ENCODE measurements at regions not wholly inside any gene's neighbourhood (a gene's known extent, or its start where the extent isn't known, plus 50 kb on each side); places are given as distances from the start of the nearest gene placed in this dataset.
A peak's percentile ranks its signal among the peaks of the same experiment; 100 is the strongest.
"Not testable (repeated sequence)": the region's sequence is repeated elsewhere in the genome, so short reads cannot be mapped to it uniquely, and the experiment has no call there.

DNA sequence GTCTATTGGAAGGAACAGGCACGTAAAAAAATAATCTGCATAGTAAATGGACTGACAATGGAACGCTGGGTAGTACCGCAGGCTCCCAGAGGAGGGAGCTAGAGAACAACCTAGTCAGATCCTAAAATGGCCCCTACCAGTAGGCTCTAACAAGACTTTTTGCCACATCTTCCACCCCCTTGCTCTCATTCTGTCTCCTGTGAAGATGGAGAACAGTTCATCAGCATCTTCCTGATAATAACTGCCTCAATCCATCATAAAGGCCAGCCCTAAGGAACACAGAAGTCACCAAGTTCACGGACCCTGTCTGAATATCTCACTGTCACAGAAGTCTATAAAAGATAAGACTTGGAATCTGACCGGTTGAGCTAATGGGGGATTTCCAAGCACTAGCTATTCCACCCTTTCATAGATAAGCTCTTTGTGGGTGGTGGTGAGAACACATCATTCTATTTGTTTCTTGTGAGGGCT lies 133.4 kb downstream of the SLC1A3 start:
- no peaks in the 10 kb centered on the region for H3K4me1 ChIP-seq (ENCODE audit: control insufficient read depth, insufficient read depth, low read length, poor library complexity, severe bottlenecking)
- 0% methylated on average over 3 of the region's 5 CpGs; no CpG with 5 or more reads in 1 of the 2 experiments for WGBS, 2 experiments (ENCODE audit: insufficient coverage in 2 of 2)
- no peak overlapping the region for H3K27ac ChIP-seq (ENCODE audit: low read depth, low read length, severe bottlenecking)
- H3K4me3 ChIP-seq (ENCODE audit: extremely low read depth, insufficient read depth, low read length, poor library complexity, severe bottlenecking): no peak overlapping the region
- no peaks in the 10 kb centered on the region for H3K9me3 ChIP-seq (ENCODE audit: control insufficient read depth, low read length)
- no peaks in the 10 kb centered on the region for H3K36me3 ChIP-seq (ENCODE audit: control insufficient read depth, insufficient read depth, low read length)

DNA sequence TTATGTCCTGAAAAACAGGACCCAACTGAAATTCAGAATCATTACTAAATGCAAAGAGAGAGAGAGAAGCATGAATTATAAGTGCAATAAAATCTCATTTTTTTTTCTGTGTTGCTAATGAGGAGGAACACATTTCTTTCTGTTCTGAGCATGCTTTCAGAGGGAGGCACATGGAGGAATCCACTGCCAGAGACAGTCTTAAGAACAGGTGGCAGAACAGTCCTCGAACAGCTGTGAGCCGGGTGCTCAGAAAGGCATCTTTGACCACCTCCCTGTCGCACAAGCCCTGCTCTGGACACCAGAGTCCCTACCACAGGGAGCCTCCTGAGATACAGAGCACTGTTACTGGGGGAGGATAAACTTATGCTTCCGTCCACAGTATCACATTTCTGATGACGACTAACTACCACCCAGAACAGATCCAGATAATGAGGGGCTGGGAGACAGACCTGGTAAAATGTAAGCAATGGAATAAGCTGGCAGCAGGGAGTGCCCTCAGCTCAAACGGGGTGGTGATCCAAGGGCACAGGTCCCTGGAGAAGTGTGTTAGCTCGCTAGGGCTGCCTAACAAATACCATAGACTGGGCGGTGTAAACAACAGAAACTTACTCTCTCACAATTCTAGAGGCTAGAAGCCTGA lies 134.0 kb downstream of the SLC1A3 start:
- 77 to 100% methylated on average over 3 to 4 of the region's 8 CpGs for WGBS, 2 experiments (ENCODE audit: insufficient coverage in 2 of 2)
- H3K9me3 ChIP-seq (ENCODE audit: control insufficient read depth, low read length): no peaks in the 10 kb centered on the region
- no peak overlapping the region for H3K4me3 ChIP-seq (ENCODE audit: extremely low read depth, insufficient read depth, low read length, poor library complexity, severe bottlenecking)
- no peaks in the 10 kb centered on the region for H3K36me3 ChIP-seq (ENCODE audit: control insufficient read depth, insufficient read depth, low read length)
- H3K4me1 ChIP-seq (ENCODE audit: control insufficient read depth, insufficient read depth, low read length, poor library complexity, severe bottlenecking): peaks cover 3% of the 10 kb centered on the region
- H3K27ac ChIP-seq (ENCODE audit: low read depth, low read length, severe bottlenecking): no peak overlapping the region

DNA sequence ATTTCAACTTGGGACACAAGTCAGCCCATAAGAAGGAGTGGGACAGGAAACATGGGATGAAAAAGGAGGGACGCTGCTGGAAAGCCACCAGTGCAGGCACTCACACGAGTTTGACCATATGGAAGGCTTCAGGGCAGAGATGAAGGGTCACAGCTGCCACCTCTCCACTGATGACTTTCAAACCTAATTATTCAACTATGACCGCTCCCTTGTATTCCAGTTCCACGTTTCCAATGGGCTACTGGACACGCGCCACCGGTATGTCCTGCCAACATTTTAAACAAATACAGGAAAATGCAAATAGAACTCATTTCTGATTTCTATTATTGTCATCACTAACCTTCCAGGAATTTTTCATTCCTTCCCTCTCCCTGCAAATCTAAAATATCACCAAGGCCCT lies 134.7 kb downstream of the SLC1A3 start:
- H3K4me3 ChIP-seq (ENCODE audit: extremely low read depth, insufficient read depth, low read length, poor library complexity, severe bottlenecking): no peak overlapping the region
- peaks cover 3% of the 10 kb centered on the region for H3K4me1 ChIP-seq (ENCODE audit: control insufficient read depth, insufficient read depth, low read length, poor library complexity, severe bottlenecking)
- WGBS, 2 experiments (ENCODE audit: insufficient coverage in 2 of 2): 96 to 97% methylated on average over 7 of the region's 7 CpGs
- no peaks in the 10 kb centered on the region for H3K9me3 ChIP-seq (ENCODE audit: control insufficient read depth, low read length)
- no peaks in the 10 kb centered on the region for H3K36me3 ChIP-seq (ENCODE audit: control insufficient read depth, insufficient read depth, low read length)
- H3K27ac ChIP-seq (ENCODE audit: low read depth, low read length, severe bottlenecking): no peak overlapping the region

DNA sequence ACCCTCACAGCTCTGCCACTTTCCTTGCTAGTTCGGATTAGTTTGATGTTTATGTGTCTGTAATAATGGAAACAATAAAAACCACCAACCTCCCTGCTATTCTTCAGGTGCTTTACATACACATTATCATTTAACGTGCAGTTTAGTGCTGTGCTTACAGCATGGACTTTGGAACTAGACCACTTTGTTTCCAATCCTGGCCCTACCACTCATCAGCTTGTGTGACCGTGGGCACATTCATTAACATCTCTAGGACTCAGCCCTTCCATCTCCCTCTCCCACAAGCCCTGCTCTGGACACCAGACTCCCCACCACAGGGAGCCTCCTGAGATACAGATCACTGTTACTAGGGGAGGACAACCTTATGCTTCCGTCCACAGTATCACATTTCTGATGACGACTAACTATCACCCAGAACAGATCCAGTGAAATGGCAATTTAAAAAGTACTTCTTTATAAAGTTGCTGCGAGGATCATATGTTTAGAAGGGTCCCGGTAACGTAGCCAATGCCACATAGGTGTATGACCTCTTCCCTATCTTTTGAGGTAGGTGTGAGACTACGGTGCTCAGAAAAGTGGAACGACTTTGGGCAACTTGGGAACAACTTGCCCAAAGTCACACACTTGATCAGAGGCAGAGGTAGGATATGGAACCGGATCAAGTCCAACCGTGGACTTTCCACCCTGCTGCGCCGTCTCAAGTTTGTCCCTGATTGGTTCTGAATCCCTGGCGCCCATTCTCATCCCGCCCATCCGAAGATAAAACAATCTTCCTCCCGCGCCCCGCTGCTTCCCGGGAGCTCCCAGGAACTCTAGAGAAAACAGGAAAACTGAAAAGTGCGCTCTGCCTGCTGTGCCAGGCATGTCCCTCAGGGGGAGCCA lies 132.4 kb upstream of the NIPBL start:
- Histone ChIP-seq H3K4me3 (ENCODE audit: extremely low read depth, insufficient read depth, low read length, poor library complexity, severe bottlenecking) (peak overlapping the region; percentile 53), H3K4me1 (ENCODE audit: control insufficient read depth, insufficient read depth, low read length, poor library complexity, severe bottlenecking) (peaks cover 3% of the 10 kb centered on the region), H3K9me3 (ENCODE audit: control insufficient read depth, low read length) (no peaks in the 10 kb centered on the region), H3K36me3 (ENCODE audit: control insufficient read depth, insufficient read depth, low read length) (no peaks in the 10 kb centered on the region), H3K27ac (ENCODE audit: low read depth, low read length, severe bottlenecking) (no peak overlapping the region)
- 17 to 31% methylated on average over 17 to 20 of the region's 22 CpGs for WGBS, 2 experiments (ENCODE audit: insufficient coverage in 2 of 2)

DNA sequence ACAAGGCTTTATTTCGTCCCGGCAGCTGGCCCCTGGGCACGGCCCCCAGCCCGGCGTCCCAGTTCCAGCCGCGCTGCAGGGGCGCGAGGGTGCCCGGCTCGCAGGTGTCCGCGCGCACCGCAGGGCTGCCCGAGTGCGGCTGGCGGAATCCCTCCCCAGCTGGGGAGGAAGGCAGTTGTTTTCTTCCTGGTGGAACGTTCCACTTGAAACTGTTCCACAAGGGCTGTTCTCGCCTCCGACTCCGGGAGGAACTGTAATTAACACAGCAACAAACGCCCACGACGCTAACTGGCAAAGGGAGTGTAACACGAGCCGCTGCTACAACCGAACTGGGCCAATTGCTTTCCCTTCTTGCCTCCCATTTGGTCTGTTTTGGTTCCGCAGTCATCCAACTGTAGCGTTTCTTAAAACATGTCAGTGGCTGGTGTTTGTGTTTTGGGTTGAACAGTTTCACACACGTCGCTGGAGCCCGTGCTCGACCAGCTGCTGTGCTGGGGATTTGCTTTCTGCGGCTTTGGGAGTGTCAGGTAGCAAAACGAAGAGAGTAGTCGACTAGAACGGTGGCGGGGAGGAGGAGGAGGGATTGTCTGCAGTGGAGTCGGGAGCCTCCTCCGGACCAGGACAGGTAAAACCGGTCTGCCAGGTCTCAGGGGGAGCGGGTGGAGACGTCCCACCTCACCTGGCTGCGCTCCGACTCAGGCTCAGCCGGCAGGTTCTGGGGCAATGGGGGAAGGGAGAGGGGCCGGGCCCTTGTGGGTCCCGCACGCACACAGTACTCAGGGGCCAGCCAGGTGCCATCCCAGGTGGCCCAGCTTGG lies 131.6 kb upstream of the NIPBL start:
- Histone ChIP-seq H3K4me3 (ENCODE audit: extremely low read depth, insufficient read depth, low read length, poor library complexity, severe bottlenecking) (peak overlapping the region; percentile 53), H3K4me1 (ENCODE audit: control insufficient read depth, insufficient read depth, low read length, poor library complexity, severe bottlenecking) (peaks cover 3% of the 10 kb centered on the region), H3K36me3 (ENCODE audit: control insufficient read depth, insufficient read depth, low read length) (no peaks in the 10 kb centered on the region), H3K27ac (ENCODE audit: low read depth, low read length, severe bottlenecking) (no peak overlapping the region), H3K9me3 (ENCODE audit: control insufficient read depth, low read length) (no peaks in the 10 kb centered on the region)
- 0% methylated on average over 35 of the region's 50 CpGs for WGBS, 2 experiments (ENCODE audit: insufficient coverage in 2 of 2)

DNA sequence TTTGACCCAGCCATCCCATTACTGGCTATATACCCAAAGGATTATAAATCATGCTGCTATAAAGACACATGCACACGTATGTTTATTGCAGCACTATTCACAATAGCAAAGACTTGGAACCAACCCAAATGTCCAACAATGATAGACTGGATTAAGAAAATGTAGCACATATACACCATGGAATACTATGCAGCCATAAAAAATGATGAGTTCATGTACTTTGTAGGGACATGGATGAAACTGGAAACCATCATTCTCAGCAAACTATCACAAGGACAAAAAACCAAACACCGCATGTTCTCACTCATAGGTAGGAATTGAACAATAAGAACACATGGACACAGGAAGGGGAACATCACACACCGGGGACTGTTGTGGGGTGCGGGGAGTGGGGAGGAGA lies 128.8 kb upstream of the NIPBL start:
- not testable (repeated sequence) for H3K4me3 ChIP-seq (ENCODE audit: extremely low read depth, insufficient read depth, low read length, poor library complexity, severe bottlenecking); H3K4me1 ChIP-seq (ENCODE audit: control insufficient read depth, insufficient read depth, low read length, poor library complexity, severe bottlenecking); H3K36me3 ChIP-seq (ENCODE audit: control insufficient read depth, insufficient read depth, low read length); H3K27ac ChIP-seq (ENCODE audit: low read depth, low read length, severe bottlenecking); H3K9me3 ChIP-seq (ENCODE audit: control insufficient read depth, low read length)
- 100% methylated on average over 2 of the region's 4 CpGs; no CpG with 5 or more reads in 1 of the 2 experiments for WGBS, 2 experiments (ENCODE audit: insufficient coverage in 2 of 2)

DNA sequence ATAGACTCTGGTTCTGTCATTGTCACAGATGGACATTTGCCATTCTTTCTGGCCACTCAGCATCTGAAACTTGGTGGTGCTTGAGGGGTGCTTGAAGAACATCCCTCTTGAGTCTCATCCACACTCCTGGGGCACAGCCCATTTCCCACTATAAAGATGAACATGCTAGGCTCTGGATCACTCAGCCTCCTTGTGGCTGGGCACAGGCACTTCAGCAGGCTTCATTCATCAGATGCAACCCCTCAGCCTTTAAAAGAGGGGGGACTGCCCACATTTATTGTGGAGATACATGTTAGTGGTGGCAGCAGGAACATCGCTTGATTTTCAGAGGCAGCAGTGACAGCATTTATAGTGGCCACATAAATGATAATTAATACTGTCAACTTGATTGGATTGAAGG lies 124.7 kb upstream of the NIPBL start:
- Histone ChIP-seq H3K9me3 (ENCODE audit: control insufficient read depth, low read length) (no peaks in the 10 kb centered on the region), H3K4me1 (ENCODE audit: control insufficient read depth, insufficient read depth, low read length, poor library complexity, severe bottlenecking) (no peaks in the 10 kb centered on the region), H3K27ac (ENCODE audit: low read depth, low read length, severe bottlenecking) (no peak overlapping the region), H3K4me3 (ENCODE audit: extremely low read depth, insufficient read depth, low read length, poor library complexity, severe bottlenecking) (no peak overlapping the region), H3K36me3 (ENCODE audit: control insufficient read depth, insufficient read depth, low read length) (no peaks in the 10 kb centered on the region)
- 82% methylated on average over 1 of the region's 1 CpG; no CpG with 5 or more reads in 1 of the 2 experiments for WGBS, 2 experiments (ENCODE audit: insufficient coverage in 2 of 2)

DNA sequence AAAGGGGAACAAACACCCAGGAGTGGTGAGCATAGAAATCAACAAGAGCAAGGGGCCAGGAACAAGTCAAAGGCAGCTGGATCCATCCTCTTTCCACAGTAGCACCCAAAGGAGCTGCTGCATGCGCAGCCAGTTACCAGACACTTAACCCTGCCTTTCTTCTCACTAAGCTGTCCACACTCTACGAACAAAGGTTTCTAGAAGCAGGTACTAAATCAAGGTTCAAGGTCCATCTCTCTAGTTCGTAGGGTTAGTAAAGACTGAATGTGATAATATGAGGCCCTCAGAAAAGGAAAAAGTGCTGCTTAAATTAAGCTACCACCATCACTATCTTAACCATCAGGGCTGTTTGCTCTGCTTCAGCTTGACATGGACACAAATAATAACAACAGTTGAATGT lies 121.2 kb upstream of the NIPBL start:
- Histone ChIP-seq H3K27ac (ENCODE audit: low read depth, low read length, severe bottlenecking) (no peak overlapping the region), H3K4me1 (ENCODE audit: control insufficient read depth, insufficient read depth, low read length, poor library complexity, severe bottlenecking) (no peaks in the 10 kb centered on the region), H3K4me3 (ENCODE audit: extremely low read depth, insufficient read depth, low read length, poor library complexity, severe bottlenecking) (no peak overlapping the region), H3K9me3 (ENCODE audit: control insufficient read depth, low read length) (no peaks in the 10 kb centered on the region), H3K36me3 (ENCODE audit: control insufficient read depth, insufficient read depth, low read length) (no peaks in the 10 kb centered on the region)
- WGBS, 2 experiments (ENCODE audit: insufficient coverage in 2 of 2): 93% methylated on average over 2 of the region's 3 CpGs; no CpG with 5 or more reads in 1 of the 2 experiments

DNA sequence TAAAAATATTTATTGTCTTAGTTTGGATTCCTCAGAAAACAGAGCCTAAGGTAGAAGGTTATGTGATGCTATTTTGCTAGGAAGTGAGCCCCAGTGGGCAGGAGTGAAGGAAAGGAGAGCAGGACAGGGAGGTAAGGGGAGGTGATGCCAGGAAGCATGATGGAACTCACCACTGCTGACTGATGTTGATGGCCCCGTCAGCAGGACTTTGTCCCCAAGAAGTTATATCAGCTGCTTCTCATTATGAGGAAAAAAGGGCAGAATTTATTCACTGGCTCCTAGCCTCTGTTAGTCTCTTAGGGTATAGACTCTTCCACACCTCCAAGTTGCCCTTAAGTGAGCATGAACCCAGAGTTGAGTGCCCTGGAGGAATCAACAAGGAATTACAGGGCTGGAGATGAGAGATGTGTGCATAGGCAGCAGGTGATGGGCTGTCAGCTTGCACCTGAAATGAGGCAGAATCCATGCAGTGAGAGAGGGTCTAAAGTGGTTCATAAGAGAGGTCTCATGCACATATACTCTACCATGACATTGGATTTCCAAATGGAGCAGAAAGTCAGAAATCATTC lies 120.6 kb upstream of the NIPBL start:
- Histone ChIP-seq H3K27ac (ENCODE audit: low read depth, low read length, severe bottlenecking) (no peak overlapping the region), H3K9me3 (ENCODE audit: control insufficient read depth, low read length) (no peaks in the 10 kb centered on the region), H3K4me1 (ENCODE audit: control insufficient read depth, insufficient read depth, low read length, poor library complexity, severe bottlenecking) (no peaks in the 10 kb centered on the region), H3K36me3 (ENCODE audit: control insufficient read depth, insufficient read depth, low read length) (no peaks in the 10 kb centered on the region), H3K4me3 (ENCODE audit: extremely low read depth, insufficient read depth, low read length, poor library complexity, severe bottlenecking) (no peak overlapping the region)
- no CpG with 5 or more reads among the region's 1 CpG for WGBS, 2 experiments (ENCODE audit: insufficient coverage in 2 of 2)

DNA sequence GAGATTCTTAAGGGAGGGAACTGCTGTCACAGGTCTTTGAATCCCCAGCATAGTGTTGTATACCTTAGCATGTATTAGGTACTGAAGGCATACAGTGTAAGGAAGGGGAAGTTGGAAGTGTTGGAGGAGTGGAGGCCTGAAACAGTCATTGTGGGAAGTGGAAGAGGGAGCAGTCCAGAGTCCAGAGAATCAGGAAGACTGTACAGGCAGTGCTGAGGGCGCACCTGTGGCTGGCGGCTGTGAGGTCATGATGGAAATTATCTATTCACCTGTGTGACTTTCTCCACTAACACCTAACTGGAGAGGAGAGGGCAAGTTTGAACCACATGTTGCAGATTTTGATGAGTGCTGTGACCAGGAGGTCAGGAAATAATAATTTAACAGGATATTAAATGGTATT lies 119.7 kb upstream of the NIPBL start:
- H3K36me3 ChIP-seq (ENCODE audit: control insufficient read depth, insufficient read depth, low read length): no peaks in the 10 kb centered on the region
- WGBS, 2 experiments (ENCODE audit: insufficient coverage in 2 of 2): 100% methylated on average over 1 of the region's 2 CpGs; no CpG with 5 or more reads in 1 of the 2 experiments
- H3K4me3 ChIP-seq (ENCODE audit: extremely low read depth, insufficient read depth, low read length, poor library complexity, severe bottlenecking): no peak overlapping the region
- no peak overlapping the region for H3K27ac ChIP-seq (ENCODE audit: low read depth, low read length, severe bottlenecking)
- H3K9me3 ChIP-seq (ENCODE audit: control insufficient read depth, low read length): no peaks in the 10 kb centered on the region
- H3K4me1 ChIP-seq (ENCODE audit: control insufficient read depth, insufficient read depth, low read length, poor library complexity, severe bottlenecking): no peaks in the 10 kb centered on the region
